ENCODE measurements at regions not wholly inside any gene's neighbourhood (a gene's known extent, or its start where the extent isn't known, plus 50 kb on each side); places are given as distances from the start of the nearest gene placed in this dataset.

DNA sequence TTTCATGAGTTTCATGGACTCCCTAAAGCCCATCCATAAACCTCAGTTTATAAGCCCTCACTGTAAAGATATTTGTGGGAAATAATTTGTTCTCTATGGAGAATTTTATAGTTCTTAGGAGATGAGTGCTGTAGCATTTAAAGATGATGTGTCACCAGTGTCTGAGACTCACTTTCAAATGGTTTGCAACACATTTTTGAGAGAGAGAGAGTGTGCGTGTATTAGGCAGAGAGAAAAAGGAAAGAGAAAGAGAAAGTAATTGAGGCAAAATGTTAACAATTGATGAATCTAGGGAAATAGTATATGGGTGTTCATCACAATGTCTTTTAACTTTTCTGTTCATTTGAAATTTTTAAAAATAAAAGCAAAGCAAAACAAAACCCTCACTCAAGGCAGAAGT lies 479.0 kb downstream of the ZSWIM6 start:
- TF ChIP-seq, protein P1, sequence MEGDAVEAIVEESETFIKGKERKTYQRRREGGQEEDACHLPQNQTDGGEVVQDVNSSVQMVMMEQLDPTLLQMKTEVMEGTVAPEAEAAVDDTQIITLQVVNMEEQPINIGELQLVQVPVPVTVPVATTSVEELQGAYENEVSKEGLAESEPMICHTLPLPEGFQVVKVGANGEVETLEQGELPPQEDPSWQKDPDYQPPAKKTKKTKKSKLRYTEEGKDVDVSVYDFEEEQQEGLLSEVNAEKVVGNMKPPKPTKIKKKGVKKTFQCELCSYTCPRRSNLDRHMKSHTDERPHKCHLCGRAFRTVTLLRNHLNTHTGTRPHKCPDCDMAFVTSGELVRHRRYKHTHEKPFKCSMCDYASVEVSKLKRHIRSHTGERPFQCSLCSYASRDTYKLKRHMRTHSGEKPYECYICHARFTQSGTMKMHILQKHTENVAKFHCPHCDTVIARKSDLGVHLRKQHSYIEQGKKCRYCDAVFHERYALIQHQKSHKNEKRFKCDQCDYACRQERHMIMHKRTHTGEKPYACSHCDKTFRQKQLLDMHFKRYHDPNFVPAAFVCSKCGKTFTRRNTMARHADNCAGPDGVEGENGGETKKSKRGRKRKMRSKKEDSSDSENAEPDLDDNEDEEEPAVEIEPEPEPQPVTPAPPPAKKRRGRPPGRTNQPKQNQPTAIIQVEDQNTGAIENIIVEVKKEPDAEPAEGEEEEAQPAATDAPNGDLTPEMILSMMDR (IDR thresholded peaks at IDR 0.05) = no peak
- no peak for TF ChIP-seq POLR2AphosphoS5 (IDR thresholded peaks at IDR 0.05)
- TF ChIP-seq POLR2A (IDR thresholded peaks at IDR 0.05) = no peak
- no peak for TF ChIP-seq EP300 (IDR thresholded peaks at IDR 0.05)

All from sigmoid colon (tissue), 4 donors.